ENCODE measurements at regions not wholly inside any gene's neighbourhood (a gene's known extent, or its start where the extent isn't known, plus 50 kb on each side); places are given as distances from the start of the nearest gene placed in this dataset.

DNA sequence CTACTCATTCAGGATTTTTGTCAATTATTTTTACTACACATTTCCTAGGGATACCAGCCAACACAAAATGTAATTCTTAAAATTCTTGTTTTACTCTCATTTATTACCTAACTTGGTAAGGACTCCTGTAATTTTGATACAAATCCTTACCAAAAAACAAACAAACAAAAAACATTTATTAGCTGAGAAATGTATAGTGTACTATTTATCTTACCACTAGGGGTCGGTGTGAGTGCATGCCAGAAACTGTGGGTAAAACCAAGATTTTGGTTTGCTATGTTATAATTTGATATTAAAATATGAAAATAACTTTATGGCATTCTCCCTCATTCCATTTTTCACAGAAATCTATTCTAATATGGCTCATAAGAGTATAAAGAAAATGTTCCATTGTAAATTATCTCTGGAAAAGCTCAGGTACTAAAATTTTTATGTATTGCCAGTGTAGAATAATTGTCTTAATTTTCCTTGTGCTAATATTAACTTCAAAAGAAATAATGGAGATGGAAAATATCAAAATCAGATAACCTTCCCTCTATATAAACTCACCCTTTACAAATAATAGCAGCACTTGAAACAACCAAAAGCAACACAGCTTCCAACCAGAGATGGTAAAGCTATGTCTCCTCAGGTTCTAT is 290.8 kb upstream of the PCDH15 start:
- no peak for DNase-seq

DNA sequence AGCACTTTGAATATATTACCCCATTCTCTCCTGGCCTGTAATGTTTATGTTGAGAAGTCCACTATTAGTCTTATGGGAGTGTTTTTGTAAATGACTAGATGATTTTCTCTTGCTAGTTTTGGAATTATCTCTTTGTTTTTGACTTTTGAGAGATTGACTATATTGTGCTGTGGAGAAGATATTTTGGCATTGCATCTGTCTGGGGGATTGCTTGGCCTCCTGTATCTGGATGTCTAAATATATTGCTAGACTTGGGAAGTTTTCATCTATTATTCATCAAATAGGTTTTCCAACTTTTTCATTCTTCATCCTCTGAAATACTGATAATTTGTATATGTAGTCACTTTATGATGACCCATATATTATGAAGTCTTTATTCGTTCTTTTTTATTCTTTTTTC is 277.1 kb upstream of the PCDH15 start:
- no peak for DNase-seq

DNA sequence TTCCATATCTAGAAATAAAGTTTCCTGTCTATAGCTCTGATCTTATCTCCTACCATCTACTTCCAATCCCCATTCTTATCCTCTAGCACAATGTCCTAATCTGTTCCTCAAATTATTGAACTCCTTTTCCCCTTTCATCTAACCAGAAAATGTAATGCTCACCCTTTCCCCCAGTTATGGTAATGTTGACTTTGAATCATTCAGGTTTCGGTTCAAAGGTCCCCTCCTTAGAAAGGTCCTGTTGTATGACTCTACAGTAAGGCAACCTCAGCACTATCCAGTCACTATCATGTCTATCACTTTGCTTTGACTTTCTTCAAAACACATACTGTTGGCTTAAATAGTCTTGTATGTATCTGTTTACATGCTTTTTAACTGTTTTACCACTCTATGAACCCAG is 264.2 kb upstream of the PCDH15 start:
- DNase-seq, result no peak

DNA sequence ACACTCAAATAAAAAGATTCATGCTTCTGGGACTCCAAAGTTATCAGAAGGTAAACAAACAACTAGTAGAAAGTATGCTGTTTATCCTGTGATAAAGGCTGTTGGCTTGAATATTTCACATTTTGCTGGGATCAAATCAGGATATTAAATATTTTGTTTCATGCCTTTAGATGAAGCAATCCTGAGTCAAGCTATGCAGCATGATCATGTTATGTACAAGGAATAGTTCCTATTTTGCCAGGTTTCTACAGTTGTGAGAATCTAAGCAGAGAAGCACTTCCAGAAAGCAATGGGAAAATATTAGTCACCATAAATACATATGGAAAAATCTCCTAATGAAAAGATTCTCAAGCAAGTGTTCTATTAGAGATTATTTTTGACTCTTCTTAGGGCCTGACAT is 262.8 kb upstream of the PCDH15 start:
- DNase-seq, result no peak

DNA sequence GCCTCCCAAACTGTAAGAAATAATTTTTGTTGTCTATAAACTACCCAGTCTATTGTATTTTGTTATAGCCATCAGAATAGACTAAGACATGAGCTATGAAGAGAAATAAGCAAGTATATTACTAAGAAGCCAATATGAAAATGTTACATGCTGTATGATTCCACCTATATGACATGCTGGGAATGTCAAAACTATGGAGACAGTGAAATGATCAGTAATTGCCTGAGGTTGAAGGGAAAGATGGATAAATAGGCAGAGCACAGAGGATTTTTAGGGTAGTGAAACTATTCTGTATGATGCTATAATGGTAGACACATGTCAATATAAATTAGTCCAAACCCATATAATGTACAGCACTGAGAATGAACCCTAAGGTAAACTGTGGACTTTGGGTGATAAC is 261.3 kb upstream of the PCDH15 start:
- no peak for DNase-seq

DNA sequence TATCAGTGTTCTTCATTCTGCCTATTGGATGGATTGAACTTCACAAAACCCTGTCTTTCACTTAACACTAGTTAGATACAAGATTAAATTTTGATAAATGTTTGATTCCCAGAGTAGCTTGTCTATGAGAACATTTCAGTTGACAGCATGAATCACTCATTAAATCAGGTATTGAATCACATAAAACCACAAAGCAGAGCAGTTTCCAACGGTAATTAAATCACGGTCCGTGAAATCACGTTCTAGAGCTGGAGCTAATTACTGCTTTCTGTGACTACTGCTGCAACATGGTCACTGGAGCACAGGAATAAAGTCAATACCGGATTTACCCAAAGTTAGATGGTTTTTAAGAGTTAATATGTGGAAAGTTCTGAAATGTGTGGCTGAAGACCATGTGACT is 257.8 kb upstream of the PCDH15 start:
- DNase-seq, result no peak

DNA sequence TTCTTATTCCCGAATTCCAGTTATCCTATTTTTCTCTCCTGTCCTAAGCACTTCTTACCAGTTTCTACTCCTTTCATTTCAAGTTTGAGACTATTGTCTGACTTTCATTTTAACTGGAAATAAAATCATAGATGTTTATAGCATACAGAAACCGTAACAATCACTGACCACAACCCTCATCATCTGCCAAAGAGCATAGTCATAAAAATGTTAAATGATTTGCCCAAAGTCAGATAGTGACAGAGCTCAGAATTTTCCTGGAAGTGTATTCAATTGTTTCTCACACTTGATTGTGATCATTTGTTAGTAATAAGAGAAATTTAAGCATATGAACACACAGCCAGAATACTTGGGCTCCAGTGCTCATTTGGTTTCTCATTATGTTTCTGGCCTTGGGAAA is 250.5 kb upstream of the PCDH15 start:
- no peak for DNase-seq

DNA sequence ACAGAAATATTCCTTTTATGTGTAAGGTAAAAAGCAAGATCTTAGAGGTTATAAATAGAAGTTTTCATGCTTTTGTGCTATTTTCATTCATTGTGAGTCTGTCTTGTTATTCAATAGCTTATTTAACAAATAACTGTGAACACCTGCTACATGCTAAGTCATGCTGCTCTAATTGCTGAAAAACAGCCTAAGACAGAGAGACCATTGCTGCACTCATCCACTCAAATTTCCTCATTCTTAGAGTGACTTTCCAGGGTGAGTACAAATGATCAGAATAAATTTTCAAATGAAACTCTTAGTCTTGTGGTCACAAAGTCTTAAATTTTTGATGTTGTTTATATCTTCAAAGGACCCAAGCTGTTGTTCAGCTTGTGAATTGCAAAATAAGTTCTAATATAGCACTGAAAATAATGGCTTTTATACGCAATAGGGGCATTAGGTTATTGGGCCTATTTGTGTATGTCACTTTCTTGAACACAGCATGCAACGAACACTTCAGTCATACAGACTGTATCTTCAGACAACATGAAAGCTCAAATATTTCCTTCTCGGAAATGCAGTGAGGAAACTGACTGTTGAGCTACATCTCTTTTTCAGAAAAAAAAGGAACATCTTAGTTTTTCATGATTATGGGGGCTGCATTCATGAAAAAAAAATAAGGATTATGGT is 247.9 kb upstream of the PCDH15 start:
- no peak for DNase-seq

DNA sequence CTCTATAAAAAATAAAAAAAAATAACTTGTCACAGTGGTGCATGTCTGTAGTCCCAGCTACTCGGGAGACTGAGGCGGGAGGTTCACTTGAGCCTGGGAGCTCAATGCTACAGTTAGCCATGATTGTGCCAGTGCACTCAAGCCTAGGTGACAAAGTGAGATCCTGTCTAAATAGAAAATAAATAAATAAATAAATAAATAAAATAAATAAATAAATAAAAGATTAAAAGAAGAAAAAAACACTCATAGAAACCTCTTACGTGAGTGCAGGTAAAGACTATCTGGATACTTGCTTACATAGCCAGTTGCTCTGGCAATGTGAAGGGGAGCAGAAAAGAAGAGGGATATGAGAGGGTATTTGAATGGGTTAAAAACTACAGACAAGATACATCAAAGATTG is 242.5 kb upstream of the PCDH15 start:
- DNase-seq, result no peak

DNA sequence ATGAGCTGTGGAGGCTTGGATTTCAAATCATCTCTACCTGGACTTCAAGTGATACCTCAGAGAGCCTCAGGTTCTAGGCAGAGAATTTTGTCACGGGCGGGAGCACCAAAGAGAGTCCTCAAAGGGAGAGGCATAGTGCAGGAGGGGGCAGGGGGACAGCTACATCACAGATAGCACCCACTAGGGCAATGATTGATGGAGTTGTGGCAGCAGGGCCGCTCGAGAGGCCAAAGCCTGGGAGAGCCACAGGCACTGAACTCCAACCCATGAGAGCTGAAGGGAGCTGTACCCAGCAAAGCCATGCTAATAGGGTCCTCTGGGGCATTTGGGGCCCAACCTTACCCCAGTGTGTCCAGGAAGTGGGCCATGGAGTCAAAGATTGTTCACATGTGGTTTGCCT is 232.0 kb upstream of the PCDH15 start:
- DNase-seq, result no peak

DNA sequence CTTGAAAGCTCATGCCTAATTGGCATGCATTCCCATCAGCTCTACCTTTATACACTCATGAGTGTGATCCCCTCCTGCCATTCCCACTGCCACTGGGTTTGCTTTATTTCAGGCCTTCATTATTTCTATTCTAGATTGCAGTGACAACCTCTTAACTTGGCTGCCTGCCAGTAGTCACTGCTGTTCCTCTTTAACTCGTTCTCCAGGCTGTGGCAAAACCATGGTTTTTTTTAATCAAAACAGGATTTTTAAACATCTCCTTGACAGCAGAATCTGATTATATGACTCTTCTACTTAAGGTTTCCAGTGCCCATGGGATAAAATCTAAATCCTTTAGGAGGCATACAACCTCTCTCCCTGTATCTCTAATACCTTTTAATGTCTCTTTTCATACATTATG is 223.7 kb upstream of the PCDH15 start:
- no peak for DNase-seq

DNA sequence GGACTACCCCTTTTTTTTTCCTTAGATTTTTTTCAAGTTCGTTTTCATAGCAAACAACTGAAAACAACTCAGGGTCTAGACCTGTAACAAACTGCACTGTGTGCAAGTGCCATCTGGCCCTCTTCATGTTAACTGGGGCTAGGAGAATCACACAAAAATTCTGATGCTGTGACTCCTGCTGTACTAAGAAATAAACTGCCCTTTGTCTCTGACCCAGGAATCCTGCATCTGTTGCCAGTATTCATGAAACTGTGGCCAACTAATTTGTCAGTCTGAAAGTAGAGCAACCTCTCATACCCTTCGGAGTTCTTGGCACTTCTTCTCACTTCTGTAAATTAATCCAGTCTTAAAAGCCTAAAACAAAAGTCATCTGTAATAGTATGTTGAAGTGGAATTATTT is 218.4 kb upstream of the PCDH15 start:
- DNase-seq, result no peak

DNA sequence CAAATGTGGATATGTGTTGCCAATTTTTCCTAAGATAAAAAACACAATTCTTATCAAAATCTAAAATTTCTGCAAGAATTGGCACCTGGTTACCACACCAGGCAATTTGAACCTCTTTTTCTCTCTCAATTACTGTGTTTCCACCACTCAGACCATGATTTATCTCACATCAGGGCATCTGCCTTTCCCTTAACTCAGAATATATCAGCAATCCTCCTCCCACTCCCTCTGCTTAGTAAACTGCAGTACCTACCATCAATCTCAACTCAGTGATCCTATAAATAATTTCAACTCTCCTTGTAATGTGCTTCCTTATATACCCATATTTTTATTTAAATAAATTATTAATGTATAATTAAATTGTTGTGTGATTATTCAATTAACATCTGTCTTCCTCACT is 212.3 kb upstream of the PCDH15 start:
- no peak for DNase-seq

DNA sequence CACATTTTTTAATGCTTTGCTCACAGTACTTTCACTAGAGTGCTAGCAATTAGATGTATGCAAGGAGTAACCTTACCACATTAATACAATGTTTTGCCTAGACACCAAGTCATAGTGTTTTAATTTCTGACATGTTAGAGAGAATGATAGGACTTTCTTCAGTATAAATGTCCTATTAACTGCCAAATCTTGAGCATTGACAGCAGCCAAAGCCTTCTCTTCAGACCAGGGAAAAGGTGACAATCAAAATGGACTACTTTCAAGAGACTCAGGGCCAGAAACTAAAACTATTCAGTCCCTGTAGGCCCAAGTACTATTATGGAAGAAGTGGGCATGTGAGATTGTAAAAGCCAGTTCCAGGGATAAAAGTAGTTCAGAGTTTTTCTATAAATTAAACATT is 201.4 kb upstream of the PCDH15 start:
- DNase-seq, result no peak

DNA sequence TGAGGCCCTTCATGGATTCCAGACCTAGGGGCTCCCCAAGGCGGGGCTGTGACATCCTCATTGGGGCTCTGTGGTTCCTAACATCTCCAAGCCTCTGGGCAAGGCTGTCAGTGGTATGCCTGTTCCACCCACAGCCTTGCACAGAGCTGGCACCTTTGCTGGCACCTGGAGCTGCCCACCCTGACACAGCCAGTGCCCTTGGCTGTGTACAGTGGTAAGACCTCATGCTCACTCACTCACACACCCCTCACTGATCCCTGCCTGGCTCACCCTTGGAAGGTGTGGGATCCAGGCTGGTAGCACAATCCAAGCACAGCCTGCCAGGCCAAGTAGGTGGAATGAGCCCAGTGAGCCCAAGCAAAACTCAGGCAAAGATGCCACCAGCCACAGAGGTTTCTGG is 200.4 kb upstream of the PCDH15 start:
- no peak for DNase-seq

DNA sequence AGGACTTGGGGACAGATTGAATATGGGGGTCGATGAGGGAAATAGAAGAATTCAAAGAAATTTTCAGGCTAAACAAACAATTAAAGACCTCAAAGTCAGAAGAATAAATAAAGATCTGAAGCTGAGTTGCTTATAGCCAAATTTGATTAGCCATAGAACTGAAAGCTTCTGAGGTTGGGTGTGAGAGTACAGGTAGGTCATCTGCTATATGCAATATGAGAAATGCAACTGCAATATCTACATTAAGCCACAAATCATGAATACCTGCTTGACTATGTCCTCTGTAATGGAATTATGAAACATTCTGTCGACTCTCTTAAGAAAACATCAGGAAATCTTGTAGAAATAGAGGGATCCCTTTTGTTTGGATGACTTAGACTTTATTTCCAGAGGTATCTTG is 192.1 kb upstream of the PCDH15 start:
- no peak for DNase-seq

DNA sequence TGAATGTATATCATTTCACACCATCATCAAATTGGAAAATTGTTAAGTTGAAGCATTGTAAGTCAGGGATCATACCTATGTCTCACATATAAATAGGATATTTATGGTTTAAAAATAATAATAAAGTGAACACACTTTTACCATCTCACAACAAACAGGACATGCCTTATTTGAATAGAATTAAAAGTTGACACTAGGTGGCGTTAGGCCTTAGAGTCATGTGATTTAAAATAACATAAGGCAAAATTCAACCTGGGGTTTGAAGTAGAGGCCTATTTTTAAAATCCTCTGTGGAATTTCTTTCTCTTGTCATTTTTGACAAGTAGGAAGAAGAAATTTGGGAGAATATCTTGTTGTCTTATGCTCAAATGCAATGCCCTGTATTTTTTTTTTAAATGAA is 184.7 kb upstream of the PCDH15 start:
- no peak for DNase-seq

DNA sequence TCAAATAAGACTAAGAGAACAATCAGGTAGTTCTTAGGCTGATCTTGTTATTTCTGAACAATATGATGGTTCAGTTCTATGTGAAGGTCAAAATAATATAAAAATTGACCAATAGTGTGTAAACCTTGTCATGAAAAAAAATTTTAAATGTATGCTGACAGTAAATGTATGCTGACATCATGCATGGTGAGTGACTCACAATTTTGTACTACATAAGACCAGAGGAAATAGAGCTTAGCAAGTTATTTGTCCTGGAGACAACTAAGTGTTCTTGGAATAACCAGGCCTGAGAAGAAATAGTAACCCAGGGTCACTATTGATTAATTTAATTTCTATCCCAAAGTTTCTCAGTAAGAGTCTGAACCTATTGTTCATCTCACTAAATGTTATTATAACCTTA is 182.2 kb upstream of the PCDH15 start:
- DNase-seq, result no peak

DNA sequence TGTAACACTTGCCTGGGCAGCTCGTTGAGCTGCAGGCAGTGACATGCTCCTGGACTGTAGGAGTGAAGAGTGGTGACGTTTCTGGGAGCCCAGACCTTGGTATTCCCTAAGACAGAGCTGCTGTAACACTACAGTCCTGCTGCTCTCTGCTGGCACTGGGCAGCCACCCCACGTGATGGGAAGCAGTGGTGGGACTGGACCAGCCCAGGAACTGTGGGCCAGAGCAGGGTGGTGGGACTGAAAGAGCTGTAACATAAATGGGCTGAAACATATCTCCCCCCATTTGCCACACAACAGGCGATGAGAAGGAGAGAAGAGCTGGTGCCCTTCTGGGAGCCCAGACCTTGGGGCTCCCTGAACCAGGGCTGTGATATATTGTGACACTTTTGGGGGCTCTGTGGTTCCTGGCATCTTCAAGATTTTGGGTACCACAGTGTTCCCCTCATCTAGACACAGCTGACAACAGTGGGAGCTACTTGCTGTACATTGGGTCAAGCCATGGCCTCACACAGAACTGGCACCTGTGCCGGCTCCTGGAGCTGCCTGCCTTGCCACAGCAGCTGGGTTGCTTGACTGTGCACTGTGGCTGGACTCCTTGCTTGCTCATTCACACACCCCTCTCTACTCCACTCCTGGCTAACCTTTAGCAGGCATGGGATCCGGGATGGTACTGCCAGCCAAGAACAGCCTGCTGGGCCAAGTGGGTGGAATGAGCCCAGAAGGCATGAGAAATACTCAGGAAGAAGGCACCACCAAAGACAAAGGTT is 161.3 kb upstream of the PCDH15 start:
- DNase-seq, result no peak

DNA sequence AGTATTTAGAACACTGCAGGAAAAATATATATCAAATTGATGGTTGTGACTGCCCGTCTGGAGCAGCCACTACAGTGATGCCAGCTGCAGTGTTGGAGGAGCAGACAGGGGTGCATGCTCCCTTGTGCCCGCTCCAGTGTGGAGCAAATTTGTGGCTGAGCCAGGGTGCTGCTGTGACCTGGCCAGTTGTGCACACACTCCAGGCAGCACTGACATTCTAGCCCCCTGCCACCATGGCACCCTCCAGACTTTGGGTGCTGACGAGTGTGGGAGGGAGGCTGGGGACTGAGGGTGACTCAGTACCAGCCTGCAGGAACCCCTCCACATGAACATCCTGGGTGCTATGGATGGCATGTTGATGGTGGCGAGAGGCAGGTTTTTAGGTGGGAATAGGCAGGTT is 160.0 kb upstream of the PCDH15 start:
- DNase-seq, result no peak

DNA sequence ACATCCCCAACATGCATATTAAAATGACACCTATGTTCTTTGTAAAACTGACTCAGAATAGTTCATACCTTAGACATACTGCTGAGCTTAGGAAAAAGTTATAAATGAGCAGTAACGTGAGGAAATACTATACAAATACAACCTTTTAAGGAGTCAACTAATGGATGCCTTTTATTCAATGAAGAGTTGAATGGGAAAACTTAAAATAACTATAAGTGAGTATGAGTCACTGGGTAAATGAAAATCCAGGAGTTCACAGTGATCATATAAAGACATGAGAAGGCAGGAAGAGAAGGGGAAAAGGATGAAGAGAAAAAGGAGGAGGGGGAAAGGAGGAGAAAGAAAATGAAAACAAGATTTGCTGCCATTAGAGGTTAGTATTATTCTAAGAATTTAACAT is 157.8 kb upstream of the PCDH15 start:
- DNase-seq, result no peak

DNA sequence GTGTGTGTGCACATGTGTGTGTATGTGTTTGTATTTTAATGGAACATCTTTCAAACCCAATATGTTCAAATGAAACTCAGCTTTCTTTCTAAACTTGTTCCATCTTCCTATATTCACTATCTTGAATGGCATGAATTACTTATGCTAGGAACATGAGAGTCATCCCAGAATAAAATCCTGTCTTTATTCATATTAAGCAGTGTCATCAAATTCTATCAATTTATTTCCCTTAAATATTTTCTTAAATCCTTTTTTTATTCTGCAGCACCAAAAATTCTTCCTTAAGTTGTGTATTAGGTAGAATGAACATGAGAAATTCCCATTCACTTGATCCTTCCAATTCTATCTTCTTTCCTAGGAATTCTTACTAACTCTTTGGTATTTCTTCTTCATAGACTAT is 146.6 kb upstream of the PCDH15 start:
- no peak for DNase-seq

DNA sequence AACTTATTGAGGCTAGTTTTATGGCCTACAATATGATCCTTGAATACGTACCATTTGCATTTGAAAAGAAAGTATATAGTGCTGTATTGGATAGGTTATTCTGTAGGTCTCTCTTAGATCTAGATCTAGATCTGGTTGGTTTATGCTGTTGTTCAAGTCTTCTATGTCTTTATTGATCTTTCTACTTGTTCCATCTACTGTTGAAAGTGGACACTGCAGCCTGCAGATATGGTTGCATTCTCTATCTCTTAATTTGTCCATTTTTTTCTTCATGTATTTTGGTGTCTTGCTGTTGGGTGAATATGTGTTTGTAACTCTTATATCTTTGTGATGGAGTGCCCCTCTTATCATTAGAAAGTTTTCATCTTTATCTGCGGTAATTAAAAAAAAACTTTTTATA is 139.4 kb upstream of the PCDH15 start:
- no peak for DNase-seq

DNA sequence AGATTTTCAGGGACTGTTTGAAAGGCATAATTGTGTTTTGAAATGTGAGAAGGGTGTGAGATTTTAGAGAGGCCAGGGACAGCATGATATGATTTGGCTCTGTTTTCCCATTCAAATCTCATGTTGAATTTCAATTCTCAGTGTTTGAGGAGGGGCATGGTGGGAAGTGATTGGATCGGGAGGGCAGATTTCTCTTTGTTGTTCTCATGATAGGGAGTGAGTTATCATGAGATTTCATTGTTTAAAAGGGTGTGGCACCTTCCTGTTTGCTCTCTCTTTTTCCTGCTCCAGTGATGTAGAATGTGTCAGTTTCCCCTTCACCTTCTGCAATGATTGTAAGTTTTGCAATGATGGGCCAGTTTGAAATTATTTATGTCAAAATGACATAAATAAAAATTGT is 113.0 kb upstream of the PCDH15 start:
- no peak for DNase-seq

DNA sequence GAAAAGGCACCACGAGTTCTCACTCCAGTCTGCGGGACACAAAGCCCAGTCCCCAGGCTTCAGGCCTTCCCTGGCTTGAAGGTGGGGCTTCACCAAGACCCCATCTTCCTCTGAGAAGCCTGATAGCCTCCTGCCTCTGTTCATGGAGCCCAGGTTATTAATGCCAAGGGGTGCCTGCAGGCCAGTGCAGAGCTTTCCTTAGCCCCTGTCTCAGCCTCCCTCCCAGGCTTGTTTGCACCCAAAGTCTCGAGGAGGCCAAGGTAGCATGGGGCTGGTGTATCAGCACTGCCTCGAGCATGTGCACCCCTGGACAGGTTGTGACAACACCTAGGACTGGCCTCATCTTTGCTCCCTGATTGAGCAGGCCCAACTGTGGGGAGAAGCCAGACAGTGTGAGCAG is 108.1 kb upstream of the PCDH15 start:
- no peak for DNase-seq

Data from NCI-H1694 (cell line).